Activated CD4-positive, alpha-beta T cell treated with anti-CD3 and anti-CD28 coated beads, Interleukin-2, amount 50 U/mL, for 24 hours (primary cell): ENCODE measurements at regions not wholly inside any gene's neighbourhood (a gene's known extent, or its start where the extent isn't known, plus 50 kb on each side); places are given as distances from the start of the nearest gene placed in this dataset.
"Not testable (repeated sequence)": the region's sequence is repeated elsewhere in the genome, so short reads cannot be mapped to it uniquely, and the experiment has no call there.

ENCODE experiments used
- DNase-seq, 2 donors: peaks; one replicate each; pipeline ENCODE4 v3.0.0-alpha.2; 2020; ENCODE audit warnings: low read depth in 1 of 2, low spot score in 1 of 2

GRCh38 chr13:87976650-87977049 lies 305.5 kb downstream of the SLITRK5 start:
- not testable (repeated sequence) for DNase-seq

DNA sequence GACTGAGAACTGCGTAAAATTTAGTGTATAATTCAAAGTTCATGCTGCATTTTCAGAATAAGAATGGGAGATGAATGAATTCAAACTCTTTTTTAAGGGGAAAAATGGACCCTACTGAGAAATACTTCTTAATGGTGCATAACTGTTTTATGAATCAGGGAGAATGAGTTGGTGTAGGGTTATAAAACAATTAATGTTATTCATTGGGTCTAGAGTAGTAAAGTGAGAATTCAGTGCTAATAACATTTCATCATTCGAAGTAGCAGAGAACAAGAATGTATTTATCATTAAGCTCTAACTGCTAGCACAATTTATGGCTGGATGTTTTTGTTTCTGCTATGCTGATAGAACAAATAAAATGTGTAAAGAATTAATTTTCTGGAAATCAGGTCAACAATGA lies 310.2 kb downstream of the SLITRK5 start:
- no peak for DNase-seq

GRCh38 chr13:87982400-87982799 lies 311.2 kb downstream of the SLITRK5 start:
- no peak for DNase-seq

- DNase-seq: no peak
These were observed 315.6 kb downstream of the SLITRK5 start for GRCh38 chr13:87986639-87987250.

DNA sequence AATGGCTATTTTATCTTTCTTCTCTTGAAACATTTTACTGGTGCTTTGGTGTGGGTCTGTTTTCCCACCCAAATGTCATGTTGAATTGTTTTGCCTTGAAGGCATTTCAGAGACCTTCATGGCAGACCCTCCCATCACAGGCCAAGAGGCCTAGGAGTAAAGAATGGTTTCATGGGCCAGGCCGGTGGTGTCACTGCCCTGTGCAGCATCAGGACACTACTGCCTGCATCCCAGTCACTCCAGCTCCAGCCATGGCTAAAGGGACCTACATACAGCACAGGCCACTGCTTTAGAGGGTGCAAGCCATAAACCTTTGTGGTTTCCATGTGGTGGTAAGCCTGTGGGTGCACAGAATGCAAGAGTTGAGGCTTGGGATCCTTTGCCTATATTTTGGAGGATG lies 326.9 kb downstream of the SLITRK5 start:
- no peak for DNase-seq

GRCh38 chr13:87999240-87999700 lies 328.1 kb downstream of the SLITRK5 start:
- DNase-seq: no peak

- DNase-seq: no peak
These were observed 328.6 kb downstream of the SLITRK5 start for GRCh38 chr13:87999788-88000187.

- no peak for DNase-seq
These were observed 329.1 kb downstream of the SLITRK5 start for GRCh38 chr13:88000239-88000638.

GRCh38 chr13:88000787-88001186 lies 329.6 kb downstream of the SLITRK5 start:
- DNase-seq: no peak

DNA sequence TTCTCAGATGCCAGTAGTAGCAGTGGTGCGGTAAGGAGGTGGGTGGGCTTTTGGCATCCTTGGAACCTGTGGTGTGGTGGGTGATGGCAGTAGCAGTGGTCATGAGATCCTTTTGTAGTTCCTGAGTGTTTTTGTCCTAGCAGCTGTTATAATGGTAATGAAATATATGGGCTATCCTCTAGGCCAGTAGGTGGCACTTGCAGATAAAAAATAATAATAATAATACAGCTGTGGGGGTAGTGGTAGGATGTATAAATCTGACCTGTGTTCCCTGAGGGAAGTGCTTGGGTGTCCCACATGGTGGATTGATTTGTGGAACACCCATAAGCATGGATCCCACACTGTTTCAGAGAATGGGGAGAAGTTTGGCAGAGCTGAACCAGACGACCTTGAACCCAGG lies 334.0 kb downstream of the SLITRK5 start:
- no peak for DNase-seq

DNA sequence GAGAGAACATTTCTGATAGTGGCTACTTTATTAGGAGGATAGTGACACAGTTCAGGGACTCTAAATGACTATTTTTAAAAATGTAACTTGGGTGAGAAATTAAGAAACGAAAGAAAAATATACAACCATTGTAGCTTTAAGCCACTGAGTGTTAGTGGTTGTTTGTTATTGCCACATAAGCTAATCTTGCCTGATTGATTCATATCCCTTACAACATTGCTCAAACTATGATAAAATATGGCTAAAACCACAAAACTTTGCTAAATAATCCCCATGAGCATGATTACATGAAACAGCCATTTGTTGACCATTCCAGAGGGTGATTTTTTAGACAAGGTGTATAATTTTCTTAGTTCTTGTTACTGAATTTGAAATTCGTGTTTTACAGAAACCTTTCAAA lies 343.4 kb downstream of the SLITRK5 start:
- DNase-seq: no peak

DNA sequence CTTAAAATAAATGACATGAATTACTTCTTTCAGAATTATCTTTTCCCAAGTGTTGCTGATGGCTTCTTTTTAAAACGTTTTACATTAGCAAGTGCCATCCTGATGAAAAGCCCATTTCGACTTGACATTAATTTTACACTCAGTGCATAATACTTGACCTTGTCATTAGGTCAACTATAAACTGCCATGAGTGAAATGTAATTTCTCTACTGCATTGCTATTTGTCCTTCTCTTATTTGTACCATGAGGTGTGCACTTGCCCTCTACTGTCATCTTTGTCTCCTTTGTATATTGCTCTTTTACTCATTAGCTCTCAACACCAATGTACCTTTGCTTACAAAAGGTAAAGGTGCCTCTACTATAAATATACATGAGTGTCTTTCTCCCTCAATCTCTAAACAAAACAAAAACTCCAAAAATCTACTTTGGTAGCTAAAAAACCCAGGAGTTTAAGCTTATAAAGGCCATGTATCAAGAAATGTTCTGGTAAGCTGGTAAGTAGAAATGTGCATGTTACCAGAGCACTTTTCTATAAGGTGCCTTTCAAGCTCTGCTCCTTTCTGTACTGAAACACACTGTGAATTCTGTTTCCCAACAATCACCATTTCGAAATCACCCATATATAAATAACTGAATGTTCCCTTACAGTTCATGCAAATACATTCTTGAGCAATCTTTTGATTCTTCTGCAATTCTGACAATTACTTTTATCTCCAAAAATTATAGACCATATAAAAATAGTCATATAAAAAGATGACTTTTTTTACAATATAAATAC lies 351.4 kb downstream of the SLITRK5 start:
- DNase-seq: no peak

DNA sequence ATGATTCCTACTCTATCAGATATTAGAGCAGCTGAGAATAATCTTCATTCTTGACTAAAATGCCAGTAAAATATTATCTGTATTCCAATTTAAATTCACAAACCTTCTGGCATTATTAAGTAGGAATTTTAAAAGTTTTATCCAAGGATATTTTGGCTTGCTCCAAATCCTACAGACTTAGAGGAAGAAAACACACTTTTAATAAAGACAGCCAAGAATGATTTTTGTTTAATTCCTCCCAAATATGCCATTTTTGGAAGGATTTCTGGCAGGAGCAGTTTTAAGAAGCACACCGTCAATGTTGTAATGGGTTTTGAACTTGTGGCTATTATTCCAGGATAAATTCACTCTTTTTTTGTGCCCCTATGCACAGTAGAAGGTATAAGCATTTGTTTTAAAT lies 355.1 kb downstream of the SLITRK5 start:
- no peak for DNase-seq

GRCh38 chr13:88031980-88032559 lies 360.9 kb downstream of the SLITRK5 start:
- DNase-seq: no peak

DNA sequence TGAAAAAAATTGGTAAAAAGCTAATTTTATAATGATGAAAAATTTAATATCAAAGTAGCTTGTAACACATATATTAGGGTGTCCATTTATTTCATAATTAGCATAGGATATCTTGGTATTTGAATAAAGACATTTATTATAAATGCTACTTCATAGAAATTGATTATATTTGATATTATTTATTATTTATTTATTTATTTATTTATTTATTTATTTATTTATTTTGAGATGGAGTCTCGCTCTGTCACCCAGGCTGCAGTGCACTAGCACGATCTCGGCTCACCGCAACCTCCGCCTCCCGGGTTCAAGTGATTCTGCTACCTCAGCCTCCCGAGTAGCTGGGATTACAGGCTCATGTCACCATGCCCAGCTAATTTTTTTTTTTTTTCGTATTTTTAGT lies 365.0 kb downstream of the SLITRK5 start:
- not testable (repeated sequence) for DNase-seq

DNA sequence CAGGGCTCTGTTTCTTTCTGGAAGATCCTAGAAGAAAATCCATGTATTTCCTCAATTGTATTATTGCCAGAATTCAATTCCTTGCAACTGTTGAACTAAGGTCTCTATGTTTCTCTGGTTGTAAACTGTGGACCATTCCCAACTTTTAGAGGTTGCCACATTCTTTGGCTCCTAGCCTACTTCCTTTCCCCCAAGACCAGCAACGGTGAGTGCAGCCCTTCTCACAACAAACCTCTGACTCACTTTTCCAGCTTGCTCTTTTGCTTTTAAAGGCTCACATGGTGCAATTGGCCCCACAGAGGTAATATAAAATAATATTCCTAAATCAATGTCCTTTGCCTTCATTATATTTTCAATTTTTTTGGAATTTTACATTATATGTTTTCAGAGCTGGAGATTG lies 371.3 kb downstream of the SLITRK5 start:
- DNase-seq: no peak

DNA sequence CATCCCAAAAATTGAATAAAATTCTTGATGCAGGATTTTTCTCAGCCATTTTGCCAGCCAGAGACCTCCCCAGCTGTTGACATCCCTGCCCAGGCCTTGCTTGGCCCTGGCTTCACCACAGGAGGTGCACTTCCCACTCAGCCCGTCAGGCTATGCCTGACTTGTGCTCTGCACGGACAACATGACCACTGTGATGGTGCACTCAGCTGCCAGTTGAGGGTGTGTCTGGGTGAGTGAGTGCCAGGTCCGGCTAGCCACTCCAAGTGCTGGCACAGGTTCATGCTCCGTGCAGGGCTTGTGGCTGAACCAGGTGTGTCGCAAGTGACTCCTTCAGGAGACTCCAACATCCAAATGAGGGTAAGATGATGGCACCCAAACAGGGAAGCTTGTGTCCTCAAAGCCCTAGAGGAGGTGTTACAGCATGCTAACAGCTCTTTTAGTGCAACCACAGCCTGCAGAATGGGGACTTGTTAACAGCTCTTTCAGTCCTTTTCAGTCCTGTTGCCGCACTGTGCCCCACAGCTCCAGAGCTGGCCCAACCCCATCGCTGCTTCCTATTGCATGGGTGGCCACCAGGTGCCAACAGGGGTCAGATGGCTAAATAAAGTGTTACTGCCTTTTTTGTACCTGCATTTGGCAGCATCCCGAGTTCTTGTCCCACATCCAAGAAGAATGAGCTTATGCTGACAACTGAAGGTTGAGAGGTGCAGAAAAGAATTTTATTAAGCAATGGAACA lies 380.7 kb downstream of the SLITRK5 start:
- DNase-seq: no peak

DNA sequence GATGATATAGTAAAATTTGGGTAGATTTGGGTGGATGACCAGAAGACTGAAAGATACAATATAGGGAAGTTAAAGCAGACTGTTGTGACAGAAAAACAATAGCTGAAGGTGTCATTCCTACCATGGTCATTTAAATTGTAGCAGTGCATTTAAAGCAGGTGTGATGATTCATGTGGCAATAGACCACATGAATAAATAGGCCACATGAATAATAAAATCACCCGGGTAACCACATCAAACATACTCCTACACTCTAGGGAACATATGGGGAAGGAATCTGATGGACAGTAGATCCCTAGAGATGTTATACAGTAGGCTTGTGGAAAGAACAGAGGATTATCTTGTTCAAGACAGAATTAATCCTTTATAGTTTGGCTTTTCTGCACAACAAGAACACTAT lies 392.6 kb downstream of the SLITRK5 start:
- no peak for DNase-seq

GRCh38 chr13:88066847-88067246 lies 395.7 kb downstream of the SLITRK5 start:
- DNase-seq: no peak

DNA sequence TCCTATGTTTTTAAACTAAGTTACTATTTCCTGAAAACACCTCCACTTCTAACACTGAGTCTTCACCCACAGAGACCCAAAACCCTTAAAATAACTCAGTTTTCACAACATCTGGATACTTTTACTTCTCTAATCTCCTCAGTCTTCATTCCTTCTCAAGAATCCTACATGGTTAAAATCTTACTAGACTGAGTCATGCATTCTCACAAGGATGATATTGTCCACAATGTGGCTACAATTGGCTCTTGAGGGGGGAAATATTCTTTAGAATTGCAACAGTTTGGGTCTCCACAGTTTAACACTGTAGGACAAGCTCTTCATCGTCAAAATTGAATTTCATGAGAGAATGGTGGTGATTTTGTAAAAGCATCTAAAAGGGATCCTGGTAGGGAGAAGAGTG lies 397.1 kb downstream of the SLITRK5 start:
- no peak for DNase-seq

DNA sequence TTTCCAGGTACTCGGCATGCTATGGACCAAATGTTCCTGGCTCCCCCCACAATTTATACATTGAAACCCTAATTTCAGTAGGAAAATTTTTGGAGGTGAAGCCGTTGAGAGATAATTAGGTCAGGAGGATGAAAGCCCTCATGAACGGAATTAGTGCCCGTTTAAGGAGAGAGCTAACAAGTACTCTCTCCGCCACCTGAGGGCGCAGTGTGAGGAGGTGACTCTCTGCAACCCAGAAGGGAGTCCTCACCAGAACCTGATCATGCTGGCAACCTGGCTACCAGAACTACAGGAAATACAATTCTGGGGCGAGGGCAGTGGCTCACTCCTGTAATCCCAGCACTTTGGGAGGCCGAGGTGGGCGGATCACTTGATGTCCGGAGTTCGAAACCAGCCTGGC lies 397.8 kb downstream of the SLITRK5 start:
- no peak for DNase-seq

GRCh38 chr13:88071371-88071770 lies 400.2 kb downstream of the SLITRK5 start:
- DNase-seq: no peak
